OCI-LY3 (cell line): ENCODE measurements at regions not wholly inside any gene's neighbourhood (a gene's known extent, or its start where the extent isn't known, plus 50 kb on each side); places are given as distances from the start of the nearest gene placed in this dataset.

Source experiments
- CTCF ChIP-seq: fragments of 200-600, 300-600 bp; sonication (generic); IDR thresholded peaks from 2 replicates; pipeline ENCODE4 v1.5.1; 2014; ENCODE audit warnings: antibody characterized with exemption, low read length, low read depth
- EZH2phosphoT487 ChIP-seq: fragments of 200-600 bp; shearing (Covaris generic); IDR thresholded peaks from 2 replicates; pipeline ENCODE4 v1.6.1; 2018; ENCODE audit warnings: antibody characterized with exemption, mixed run types, low read depth

DNA sequence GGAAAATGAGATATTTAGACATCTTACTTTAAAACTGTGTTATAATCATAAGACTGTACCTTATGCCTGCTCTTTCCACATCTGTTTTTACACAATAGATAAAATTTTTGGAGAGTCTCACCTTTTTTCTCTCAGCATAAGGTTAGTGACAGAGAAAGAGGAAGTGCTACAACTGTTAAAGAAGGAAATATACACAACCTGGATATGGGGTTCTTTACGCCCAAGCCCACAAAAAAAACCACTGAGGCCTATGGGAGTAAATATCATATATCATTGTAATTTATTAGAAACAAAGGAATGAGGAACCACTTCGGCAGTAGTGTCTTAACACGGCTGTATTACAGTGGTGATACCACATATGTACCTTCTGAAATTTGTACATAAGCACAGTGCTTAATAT is 265.9 kb upstream of the GK2 start:
- TF ChIP-seq CTCF (no peak), EZH2phosphoT487 (no peak)
